KMS-11 (cell line): ENCODE measurements at regions not wholly inside any gene's neighbourhood (a gene's known extent, or its start where the extent isn't known, plus 50 kb on each side); places are given as distances from the start of the nearest gene placed in this dataset.

Experiments used
- H2AFZ ChIP-seq: fragments of 200-600 bp; sonication (generic); 2 replicates; pipeline ENCODE4 v1.6.1; 2016; ENCODE audit warnings: antibody characterized with exemption, mixed run types, low read depth
- H3K27ac ChIP-seq: fragments of 200-600 bp; sonication (generic); 2 replicates; pipeline ENCODE4 v1.6.1; 2016; ENCODE audit warnings: mild to moderate bottlenecking, mixed run types
- H3K27me3 ChIP-seq: fragments of 200-600 bp; sonication (generic); 2 replicates; pipeline ENCODE4 v1.6.1; 2017; ENCODE audit warnings: mild to moderate bottlenecking, low read depth, mixed run types, moderate library complexity; ENCODE audit not compliant: insufficient read depth
- H3K36me3 ChIP-seq: fragments of 200-600 bp; sonication (generic); 2 replicates; pipeline ENCODE4 v1.6.1; 2017; ENCODE audit warnings: mild to moderate bottlenecking, mixed run types; ENCODE audit not compliant: insufficient read depth
- H3K4me1 ChIP-seq: fragments of 200-600 bp; sonication (generic); 2 replicates; pipeline ENCODE4 v1.6.1; 2016; ENCODE audit warnings: mild to moderate bottlenecking, low read depth, mixed run types; ENCODE audit not compliant: poor library complexity, severe bottlenecking
- H3K4me2 ChIP-seq: fragments of 200-600 bp; sonication (generic); 2 replicates; pipeline ENCODE4 v1.7.0; 2016; ENCODE audit warnings: mild to moderate bottlenecking, mixed run types
- H3K4me3 ChIP-seq: fragments of 200-600 bp; sonication (generic); IDR thresholded peaks from 2 replicates; pipeline ENCODE4 v1.6.1; 2017; ENCODE audit warnings: low read depth, low read length, mixed read lengths; ENCODE audit not compliant: insufficient read depth
- H3K79me2 ChIP-seq: fragments of 200-600 bp; sonication (generic); 2 replicates; pipeline ENCODE4 v1.6.1; 2016; ENCODE audit warnings: low read depth, mixed run types; ENCODE audit not compliant: insufficient read depth
- H3K9ac ChIP-seq: fragments of 200-600 bp; sonication (generic); 2 replicates; pipeline ENCODE4 v1.6.1; 2016; ENCODE audit warnings: mild to moderate bottlenecking, mixed run types
- H4K20me1 ChIP-seq: fragments of 200-600 bp; sonication (generic); 2 replicates; pipeline ENCODE4 v1.6.1; 2016; ENCODE audit warnings: mild to moderate bottlenecking, mixed run types; ENCODE audit not compliant: insufficient read depth
- CTCF ChIP-seq: fragments of 200-600 bp; sonication (generic); conservative IDR thresholded peaks from 2 replicates; pipeline ENCODE4 v1.6.1; 2017; ENCODE audit warnings: low read depth, mild to moderate bottlenecking, antibody characterized with exemption, low read length, moderate library complexity, mixed read lengths

- Histone ChIP-seq H3K27me3 (no peaks in the 10 kb centered on the region), H3K4me1 (no peaks in the 10 kb centered on the region), H4K20me1 (no peaks in the 10 kb centered on the region), H3K9ac (no peak overlapping the region), H3K79me2 (no peaks in the 10 kb centered on the region), H3K27ac (no peak overlapping the region), H3K36me3 (no peaks in the 10 kb centered on the region), H3K4me3 (no peak overlapping the region), H3K4me2 (no peak overlapping the region), H2AFZ (peak overlapping the region; percentile 42; the same call in 1 of the 2 replicates)
- peak; percentile 73 for TF ChIP-seq CTCF
Observed at GRCh38 chr11:22920939-22921565, 60.8 kb upstream of the CCDC179 start.

- H4K20me1 ChIP-seq: no peaks in the 10 kb centered on the region
- no peaks in the 10 kb centered on the region for H3K36me3 ChIP-seq
- no peak overlapping the region for H3K27ac ChIP-seq
- no peaks in the 10 kb centered on the region for H3K4me1 ChIP-seq
- H2AFZ ChIP-seq: no peak overlapping the region
- H3K79me2 ChIP-seq: no peaks in the 10 kb centered on the region
- TF ChIP-seq CTCF: no peak
- H3K9ac ChIP-seq: no peak overlapping the region
- no peak overlapping the region for H3K4me2 ChIP-seq
- H3K4me3 ChIP-seq: no peak overlapping the region
- H3K27me3 ChIP-seq: no peaks in the 10 kb centered on the region
Observed at GRCh38 chr11:22922672-22923071, 62.4 kb upstream of the CCDC179 start.

- Histone ChIP-seq H4K20me1 (no peaks in the 10 kb centered on the region), H3K9ac (no peak overlapping the region), H3K27me3 (no peaks in the 10 kb centered on the region), H3K4me3 (no peak overlapping the region), H3K79me2 (no peaks in the 10 kb centered on the region), H2AFZ (no peak overlapping the region), H3K4me2 (no peak overlapping the region), H3K36me3 (no peaks in the 10 kb centered on the region), H3K27ac (no peak overlapping the region), H3K4me1 (no peaks in the 10 kb centered on the region)
- TF ChIP-seq CTCF: no peak
Observed at GRCh38 chr11:22923561-22923960, 63.3 kb upstream of the CCDC179 start.

- H3K4me1 ChIP-seq: no peaks in the 10 kb centered on the region
- H4K20me1 ChIP-seq: no peaks in the 10 kb centered on the region
- H3K36me3 ChIP-seq: no peaks in the 10 kb centered on the region
- H2AFZ ChIP-seq: no peak overlapping the region
- H3K4me3 ChIP-seq: no peak overlapping the region
- H3K27ac ChIP-seq: no peak overlapping the region
- H3K27me3 ChIP-seq: no peaks in the 10 kb centered on the region
- H3K79me2 ChIP-seq: no peaks in the 10 kb centered on the region
- TF ChIP-seq CTCF: no peak
- no peak overlapping the region for H3K9ac ChIP-seq
- no peak overlapping the region for H3K4me2 ChIP-seq
Observed at GRCh38 chr11:22926341-22926740, 66.1 kb upstream of the CCDC179 start.
